H9 (cell line): ENCODE measurements at regions not wholly inside any gene's neighbourhood (a gene's known extent, or its start where the extent isn't known, plus 50 kb on each side); places are given as distances from the start of the nearest gene placed in this dataset.

Experiments
- DNase-seq: peaks from one replicate; pipeline ENCODE4 v3.0.0-alpha.2; 2017
- H2AFZ ChIP-seq: one replicate; pipeline ENCODE4 v1.6.1; 2013; ENCODE audit warnings: mild to moderate bottlenecking, low read length, control low read depth, moderate library complexity
- H2AK5ac ChIP-seq: 2 replicates; pipeline ENCODE4 v1.6.1; 2013; ENCODE audit warnings: low read length, control low read depth, mixed read lengths; ENCODE audit not compliant: insufficient read length
- H2BK120ac ChIP-seq: one replicate; pipeline ENCODE4 v1.6.1; 2013; ENCODE audit warnings: low read depth, mild to moderate bottlenecking, low read length, control low read depth, inconsistent platforms; ENCODE audit not compliant: poor library complexity, severe bottlenecking
- H2BK12ac ChIP-seq: 2 replicates; pipeline ENCODE4 v1.6.1; 2013; ENCODE audit warnings: low read length, control low read depth, mixed read lengths, low read depth; ENCODE audit not compliant: insufficient read length
- H2BK15ac ChIP-seq: 2 replicates; pipeline ENCODE4 v1.6.1; 2013; ENCODE audit warnings: low read depth, low read length, control low read depth
- H2BK20ac ChIP-seq: one replicate; pipeline ENCODE4 v1.6.1; 2013; ENCODE audit warnings: low read depth, mild to moderate bottlenecking, low read length, control low read depth, inconsistent platforms; ENCODE audit not compliant: poor library complexity, severe bottlenecking
- H2BK5ac ChIP-seq: 2 replicates; pipeline ENCODE4 v1.6.1; 2013; ENCODE audit warnings: low read length, control low read depth, mixed read lengths; ENCODE audit not compliant: insufficient read length
- H3K14ac ChIP-seq: 2 replicates; pipeline ENCODE4 v1.6.1; 2013; ENCODE audit warnings: low read length, control low read depth; ENCODE audit not compliant: insufficient read depth
- H3K18ac ChIP-seq: 2 replicates; pipeline ENCODE4 v1.6.1; 2013; ENCODE audit warnings: low read depth, mild to moderate bottlenecking, mixed read lengths, low read length, control low read depth; ENCODE audit not compliant: insufficient read length
- H3K23ac ChIP-seq: 2 replicates; pipeline ENCODE4 v1.6.1; 2013; ENCODE audit warnings: low read length, control low read depth, mixed read lengths, low read depth; ENCODE audit not compliant: insufficient read length
- H3K23me2 ChIP-seq: 2 replicates; pipeline ENCODE4 v1.6.1; 2013; ENCODE audit warnings: low read depth, mild to moderate bottlenecking, mixed read lengths, low read length, control low read depth; ENCODE audit not compliant: insufficient read length, poor library complexity, severe bottlenecking
- H3K27ac ChIP-seq: 2 replicates; pipeline ENCODE4 v1.5.1; 2013; ENCODE audit warnings: low read length, control low read depth, mixed read lengths, low read depth; ENCODE audit not compliant: insufficient read length
- H3K27me3 ChIP-seq: 2 replicates; pipeline ENCODE4 v1.6.1; 2013; ENCODE audit warnings: low read length, control low read depth, inconsistent platforms; ENCODE audit not compliant: insufficient read depth
- H3K4ac ChIP-seq: 2 replicates; pipeline ENCODE4 v1.6.1; 2013; ENCODE audit warnings: low read depth, mild to moderate bottlenecking, control low read depth, inconsistent platforms, low read length, moderate library complexity
- H3K4me1 ChIP-seq: 2 replicates; pipeline ENCODE4 v1.6.1; 2013; ENCODE audit warnings: low read length, control low read depth, inconsistent platforms; ENCODE audit not compliant: insufficient read depth
- H3K4me2 ChIP-seq: 2 replicates; pipeline ENCODE4 v1.6.1; 2013; ENCODE audit warnings: low read length, control low read depth, mixed read lengths; ENCODE audit not compliant: insufficient read length, insufficient read depth
- H3K56ac ChIP-seq: 2 replicates; pipeline ENCODE4 v1.6.1; 2013; ENCODE audit warnings: low read depth, mild to moderate bottlenecking, mixed read lengths, low read length, control low read depth; ENCODE audit not compliant: insufficient read length
- H3K79me1 ChIP-seq: 2 replicates; pipeline ENCODE4 v1.6.1; 2013; ENCODE audit warnings: low read depth, mild to moderate bottlenecking, moderate library complexity, low read length, control low read depth, inconsistent platforms; ENCODE audit not compliant: insufficient read depth, poor library complexity, severe bottlenecking
- H3K79me2 ChIP-seq: 2 replicates; pipeline ENCODE4 v1.6.1; 2013; ENCODE audit warnings: low read length, control low read depth, inconsistent platforms; ENCODE audit not compliant: insufficient read depth
- H3K9ac ChIP-seq: 2 replicates; pipeline ENCODE4 v1.6.1; 2013; ENCODE audit warnings: low read length, control low read depth, mixed read lengths; ENCODE audit not compliant: insufficient read length; ENCODE audit errors: extremely low read depth
- H3K9me3 ChIP-seq: one replicate; pipeline ENCODE4 v1.6.1; 2013; ENCODE audit warnings: low read depth, low read length, inconsistent platforms; ENCODE audit not compliant: control insufficient read depth
- H3T11ph ChIP-seq: one replicate; pipeline ENCODE4 v1.6.1; 2013; ENCODE audit warnings: mild to moderate bottlenecking, low read length, control low read depth, inconsistent platforms
- H4K20me1 ChIP-seq: one replicate; pipeline ENCODE4 v1.6.1; 2013; ENCODE audit not compliant: control insufficient read depth, insufficient read length, insufficient read depth
- H4K5ac ChIP-seq: 2 replicates; pipeline ENCODE4 v1.6.1; 2013; ENCODE audit warnings: low read depth, mild to moderate bottlenecking, mixed read lengths, low read length, control low read depth; ENCODE audit not compliant: insufficient read length
- H4K8ac ChIP-seq: replicated peaks from 2 replicates; pipeline ENCODE4 v1.6.1; 2013; ENCODE audit warnings: low read length, control low read depth, mixed read lengths, low read depth; ENCODE audit not compliant: insufficient read length
- H4K91ac ChIP-seq: 2 replicates; pipeline ENCODE4 v1.6.1; 2013; ENCODE audit warnings: low read depth, mild to moderate bottlenecking, moderate library complexity, mixed read lengths, low read length, control low read depth; ENCODE audit not compliant: insufficient read length
- H3K27ac Mint-ChIP-seq, 3 experiments: 2 replicates in 2 of 3; 3 replicates in 1 of 3; pipeline ENCODE4 v1.8.0; 2020 to 2021; ENCODE audit warnings: mixed read lengths in 3 of 3, mild to moderate bottlenecking in 1 of 3, moderate library complexity in 1 of 3
- H3K27me3 Mint-ChIP-seq: 2 replicates; pipeline ENCODE4 v1.8.0; 2021; ENCODE audit warnings: low read depth, mild to moderate bottlenecking, moderate library complexity, mixed read lengths
- H3K36me3 Mint-ChIP-seq, 3 experiments: 2 replicates in 2 of 3; 3 replicates in 1 of 3; pipeline ENCODE4 v1.8.0; 2020 to 2021; ENCODE audit warnings: low read depth in 3 of 3, mixed read lengths in 3 of 3; ENCODE audit not compliant: insufficient read depth in 1 of 3
- H3K4me1 Mint-ChIP-seq, 2 experiments: 2 replicates each; pipeline ENCODE4 v1.8.0; 2020; ENCODE audit warnings: mixed read lengths in 2 of 2
- H3K4me3 Mint-ChIP-seq, 2 experiments: 2 replicates in 1 of 2; 3 replicates in 1 of 2; pipeline ENCODE4 v1.8.0; 2020 to 2021; ENCODE audit warnings: mild to moderate bottlenecking in 2 of 2, mixed read lengths in 2 of 2, moderate library complexity in 1 of 2
- H3K9me3 Mint-ChIP-seq, 2 experiments: 2 replicates in 1 of 2; 3 replicates in 1 of 2; pipeline ENCODE4 v1.8.0; 2020; ENCODE audit warnings: mild to moderate bottlenecking in 2 of 2, mixed read lengths in 2 of 2, moderate library complexity in 1 of 2
- CTCF ChIP-seq: fragments of 200-600 bp; sonication (generic); conservative IDR thresholded peaks from 3 replicates; pipeline ENCODE4 v1.8.0; 2021; ENCODE audit warnings: antibody characterized with exemption, mild to moderate bottlenecking
- WGBS: extraction: QIAGEN DNeasy Blood & Tissue Kit; methylation state at CpG from one replicate; pipeline ENCODE4 v1.1.7; 2013; ENCODE audit warnings: missing lambda C conversion rate, low lambda C conversion rate, mixed read lengths; ENCODE audit not compliant: insufficient read length; ENCODE audit errors: extremely low coverage; 5-methylcytosine and 5-hydroxymethylcytosine counted together

GRCh38 chr10:46231087-46231486, 55.7 kb upstream of the ANTXRL start:
- Histone ChIP-seq H3K79me1 (no peaks in the 10 kb centered on the region), H4K20me1 (no peaks in the 10 kb centered on the region), H3K23me2 (no peaks in the 10 kb centered on the region), H3K27ac (no peak overlapping the region), H3K18ac (no peak overlapping the region), H4K8ac (no peak overlapping the region), H2BK12ac (no peak overlapping the region), H3K56ac (no peak overlapping the region), H4K5ac (no peak overlapping the region), H3K4ac (no peak overlapping the region), H3K9me3 (no peaks in the 10 kb centered on the region), H3K27me3 (no peaks in the 10 kb centered on the region), H3K79me2 (no peaks in the 10 kb centered on the region), H2BK20ac (no peak overlapping the region), H3K4me1 (no peaks in the 10 kb centered on the region), H3T11ph (no peak overlapping the region), H3K14ac (no peak overlapping the region), H4K91ac (no peak overlapping the region), H2AFZ (no peak overlapping the region), H2BK120ac (no peak overlapping the region), H2BK5ac (no peak overlapping the region), H3K23ac (no peak overlapping the region), H3K9ac (no peak overlapping the region), H2AK5ac (no peak overlapping the region), H3K4me2 (no peak overlapping the region), H2BK15ac (no peak overlapping the region)
- Mint-ChIP-seq H3K36me3 (no peaks in the 10 kb centered on the region), H3K27ac (no peak overlapping the region), H3K4me3 (no peak overlapping the region), H3K27me3 (no peaks in the 10 kb centered on the region; the same call in 1 of the 2 replicates), H3K9me3 (no peaks in the 10 kb centered on the region; a peak in 2 of 5 replicates), H3K4me1 (peaks cover 7 to 10% of the 10 kb centered on the region in 2 experiments; a peak in 1 of 4 replicates)
- DNase-seq = peak; percentile 12
- no CpG with 5 or more reads among the region's 1 CpG for whole genome bisulfite sequencing
- TF ChIP-seq CTCF = no peak
